Kidney (tissue), 13 donors: ENCODE measurements at regions not wholly inside any gene's neighbourhood (a gene's known extent, or its start where the extent isn't known, plus 50 kb on each side); places are given as distances from the start of the nearest gene placed in this dataset.

Experiments
- DNase-seq, 5 donors: peaks; one replicate each; pipeline ENCODE4 v3.0.0-alpha.2; 2013 to 2020
- FAIRE-seq: peaks from 2 replicates; lab custom pipeline; 2012; peaks lifted over from hg19 to GRCh38; lab: Jason Lieb, UNC
- H3K27ac ChIP-seq, 2 donors: one replicate each; pipeline ENCODE4 v1.7.0; 2013; ENCODE audit warnings: low read depth in 2 of 2, low read length in 2 of 2, inconsistent platforms in 1 of 2
- H3K27me3 ChIP-seq: one replicate; pipeline ENCODE4 v1.7.1; 2013; ENCODE audit warnings: low read length, inconsistent platforms; ENCODE audit not compliant: control insufficient read depth, insufficient read depth
- H3K36me3 ChIP-seq, 3 donors: one replicate each; pipeline versions ENCODE4 v1.7.0 to v1.7.1; 2013; ENCODE audit warnings: low read length in 3 of 3, control low read depth in 1 of 3, inconsistent platforms in 1 of 3; ENCODE audit not compliant: insufficient read depth in 3 of 3, control insufficient read depth in 2 of 3
- H3K4me1 ChIP-seq, 3 donors: one replicate each; pipeline versions ENCODE4 v1.7.0 to v1.7.1; 2013; ENCODE audit warnings: low read length in 3 of 3, inconsistent platforms in 1 of 3, low read depth in 1 of 3; ENCODE audit not compliant: control insufficient read depth in 2 of 3, insufficient read depth in 2 of 3
- H3K4me3 ChIP-seq, 3 donors: one replicate each; pipeline versions ENCODE4 v1.7.0 to v1.8.1; 2013; ENCODE audit warnings: low read length in 3 of 3, control low read depth in 1 of 3, inconsistent platforms in 1 of 3
- H3K9ac ChIP-seq, 3 donors: one replicate each; pipeline versions ENCODE4 v1.7.0 to v1.7.1; 2013; ENCODE audit warnings: low read length in 3 of 3, control low read depth in 1 of 3, inconsistent platforms in 1 of 3
- H3K9me3 ChIP-seq, 3 donors: one replicate each; pipeline versions ENCODE4 v1.7.0 to v1.7.1; 2013; ENCODE audit warnings: low read length in 3 of 3, control low read depth in 1 of 3, inconsistent platforms in 1 of 3; ENCODE audit not compliant: control insufficient read depth in 2 of 3, insufficient read depth in 1 of 3
- CTCF ChIP-seq: IDR thresholded peaks from 3 replicates; pipeline ENCODE4 v1.5.1; 2012; ENCODE audit warnings: mild to moderate bottlenecking, moderate library complexity, borderline replicate concordance; ENCODE audit not compliant: insufficient read depth; ENCODE audit errors: extremely low read depth
- intact Hi-C: fragments of 100-400 bp; cut with DNase I; formaldehyde crosslinking; loops from one replicate; pipeline ENCODE4 v1.11.1; 2022
- donor health status: control.
- donor health status: control.
- donor health status: control.
- donor health status: control.
- donor health status: control.
- donor health status: DM: yes; HTN: yes; CAD: no.
- donor health status: Normal renal cell carcinoma (clear cell type).

- peaks cover 0 to 6% (median 0%) of the 10 kb centered on the region in 3 donors for H3K4me1 ChIP-seq
- DNase-seq: no peak
- H3K36me3 ChIP-seq: no peaks in the 10 kb centered on the region
- no peak for TF ChIP-seq CTCF
- intact Hi-C loops: no loop called here
- H3K27ac ChIP-seq: no peak overlapping the region
- H3K27me3 ChIP-seq: no peaks in the 10 kb centered on the region
- no peak for FAIRE-seq
- no peak overlapping the region for H3K9ac ChIP-seq
- H3K9me3 ChIP-seq: no peaks in the 10 kb centered on the region
- H3K4me3 ChIP-seq: no peak overlapping the region
These were observed 350.0 kb upstream of the GATB start for GRCh38 chr4:152110780-152111179.

- Histone ChIP-seq H3K4me1 (peaks cover 0 to 6% (median 0%) of the 10 kb centered on the region in 3 donors), H3K27ac (peak overlapping the region in 1 of 2 donors; percentile 26), H3K36me3 (no peaks in the 10 kb centered on the region), H3K9me3 (no peaks in the 10 kb centered on the region), H3K9ac (no peak overlapping the region), H3K27me3 (no peaks in the 10 kb centered on the region), H3K4me3 (no peak overlapping the region)
- TF ChIP-seq CTCF: no peak
- intact Hi-C loops: no loop called here
- no peak for FAIRE-seq
- DNase-seq: peak in 3 of 5 donors; percentile 55 to 88 (median 58)
These were observed 349.0 kb upstream of the GATB start for GRCh38 chr4:152109531-152110509.

GRCh38 chr4:152107736-152108500 is 347.1 kb upstream of the GATB start:
- Histone ChIP-seq H3K36me3 (no peaks in the 10 kb centered on the region), H3K9me3 (no peaks in the 10 kb centered on the region), H3K27ac (no peak overlapping the region), H3K9ac (no peak overlapping the region), H3K4me3 (no peak overlapping the region), H3K27me3 (no peaks in the 10 kb centered on the region), H3K4me1 (peaks cover 0 to 6% (median 0%) of the 10 kb centered on the region in 3 donors)
- TF ChIP-seq CTCF: no peak
- DNase-seq (no peak), FAIRE-seq (no peak)
- intact Hi-C loops: no loop called here
